ENCODE measurements at regions not wholly inside any gene's neighbourhood (a gene's known extent, or its start where the extent isn't known, plus 50 kb on each side); places are given as distances from the start of the nearest gene placed in this dataset.
"Not testable (repeated sequence)": the region's sequence is repeated elsewhere in the genome, so short reads cannot be mapped to it uniquely, and the experiment has no call there.

GRCh38 chr18:49731860-49732311, 81.4 kb downstream of the ACAA2 start:
- no peak for DNase-seq

GRCh38 chr18:49731421-49731841, 81.9 kb downstream of the ACAA2 start:
- no peak for DNase-seq

- no peak for DNase-seq
Observed at GRCh38 chr18:49730951-49731391, 82.4 kb downstream of the ACAA2 start.

GRCh38 chr18:49728542-49728941, 84.8 kb downstream of the ACAA2 start:
- DNase-seq = no peak

GRCh38 chr18:49727816-49728215, 85.5 kb downstream of the ACAA2 start:
- no peak for DNase-seq

- DNase-seq = no peak
Observed at GRCh38 chr18:49726675-49726963, 86.7 kb downstream of the ACAA2 start.

- no peak for DNase-seq
Observed at GRCh38 chr18:49725809-49726674, 87.3 kb downstream of the ACAA2 start.

- no peak for DNase-seq
Observed at GRCh38 chr18:49723648-49724180, 89.6 kb downstream of the ACAA2 start.

GRCh38 chr18:49722477-49722876, 90.9 kb downstream of the ACAA2 start:
- DNase-seq = no peak

GRCh38 chr18:49721981-49722380, 91.4 kb downstream of the ACAA2 start:
- DNase-seq = no peak

- DNase-seq = not testable (repeated sequence)
Observed at GRCh38 chr18:49720944-49721343, 92.4 kb downstream of the ACAA2 start.

GRCh38 chr18:49717617-49718016, 95.7 kb downstream of the ACAA2 start:
- DNase-seq = no peak

GRCh38 chr18:49716035-49716434, 97.3 kb downstream of the ACAA2 start:
- DNase-seq = no peak

- DNase-seq = no peak
Observed at GRCh38 chr18:49709347-49709690, 104.0 kb downstream of the ACAA2 start.

- DNase-seq = no peak
Observed at GRCh38 chr18:49708662-49709346, 104.5 kb downstream of the ACAA2 start.

- DNase-seq = no peak
Observed at GRCh38 chr18:49707599-49707998, 105.7 kb downstream of the ACAA2 start.

GRCh38 chr18:49704334-49704733, 109.0 kb downstream of the ACAA2 start:
- DNase-seq = no peak

GRCh38 chr18:49701190-49701589, 112.1 kb downstream of the ACAA2 start:
- DNase-seq = no peak

- DNase-seq = no peak
Observed at GRCh38 chr18:49699303-49699702, 114.0 kb downstream of the ACAA2 start.

GRCh38 chr18:49698525-49699025, 114.8 kb downstream of the ACAA2 start:
- DNase-seq = no peak

GRCh38 chr18:49697757-49698524, 115.4 kb downstream of the ACAA2 start:
- no peak for DNase-seq

- no peak for DNase-seq
Observed at GRCh38 chr18:49697049-49697448, 116.3 kb downstream of the ACAA2 start.

GRCh38 chr18:49694402-49694801, 118.9 kb downstream of the ACAA2 start:
- DNase-seq = no peak

Measured in occipital lobe (tissue), 1 donor.